Fibroblast of lung (primary cell): ENCODE measurements at regions not wholly inside any gene's neighbourhood (a gene's known extent, or its start where the extent isn't known, plus 50 kb on each side); places are given as distances from the start of the nearest gene placed in this dataset.

Source experiments
- EZH2 ChIP-seq: IDR thresholded peaks from 2 replicates; pipeline ENCODE4 v1.5.1; 2012; ENCODE audit warnings: low read length, control low read depth, mild to moderate bottlenecking; ENCODE audit errors: missing control alignments
- TF ChIP-seq, protein P1 (sequence below), 2 donors: IDR thresholded peaks in 1 of 2; conservative IDR thresholded peaks in 1 of 2; 1 replicate in 1 of 2; 2 replicates in 1 of 2; pipeline ENCODE4 v1.5.1; 2011 to 2012; ENCODE audit warnings: low read length in 2 of 2, control low read depth in 1 of 2, inconsistent platforms in 1 of 2, low read depth in 1 of 2, mild to moderate bottlenecking in 1 of 2

DNA sequence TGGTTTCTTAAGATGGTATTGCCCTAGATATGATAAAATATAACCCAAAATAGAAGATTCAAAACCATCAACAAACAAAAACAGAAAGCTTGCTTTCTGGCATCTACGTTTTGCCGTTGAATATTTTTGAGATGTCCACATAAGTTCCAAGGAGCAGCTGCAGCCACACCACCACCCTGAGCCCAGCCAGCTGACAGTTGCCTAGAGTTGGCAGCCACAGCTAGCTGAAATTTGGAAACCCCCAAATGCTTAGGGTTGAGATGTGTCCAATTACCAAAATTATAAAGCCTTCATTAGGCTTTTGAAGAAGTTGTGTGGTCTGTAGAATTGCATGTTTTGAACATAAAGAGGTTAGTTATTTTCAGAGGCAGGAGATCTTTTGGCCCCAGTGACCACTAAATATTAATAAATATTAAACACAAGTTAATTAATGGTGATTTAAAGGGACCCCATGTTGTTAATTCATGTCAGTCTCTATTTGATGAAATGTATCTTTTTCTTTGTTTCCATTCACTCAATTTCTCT is 118.1 kb upstream of the DTNA start:
- TF ChIP-seq, protein P1, sequence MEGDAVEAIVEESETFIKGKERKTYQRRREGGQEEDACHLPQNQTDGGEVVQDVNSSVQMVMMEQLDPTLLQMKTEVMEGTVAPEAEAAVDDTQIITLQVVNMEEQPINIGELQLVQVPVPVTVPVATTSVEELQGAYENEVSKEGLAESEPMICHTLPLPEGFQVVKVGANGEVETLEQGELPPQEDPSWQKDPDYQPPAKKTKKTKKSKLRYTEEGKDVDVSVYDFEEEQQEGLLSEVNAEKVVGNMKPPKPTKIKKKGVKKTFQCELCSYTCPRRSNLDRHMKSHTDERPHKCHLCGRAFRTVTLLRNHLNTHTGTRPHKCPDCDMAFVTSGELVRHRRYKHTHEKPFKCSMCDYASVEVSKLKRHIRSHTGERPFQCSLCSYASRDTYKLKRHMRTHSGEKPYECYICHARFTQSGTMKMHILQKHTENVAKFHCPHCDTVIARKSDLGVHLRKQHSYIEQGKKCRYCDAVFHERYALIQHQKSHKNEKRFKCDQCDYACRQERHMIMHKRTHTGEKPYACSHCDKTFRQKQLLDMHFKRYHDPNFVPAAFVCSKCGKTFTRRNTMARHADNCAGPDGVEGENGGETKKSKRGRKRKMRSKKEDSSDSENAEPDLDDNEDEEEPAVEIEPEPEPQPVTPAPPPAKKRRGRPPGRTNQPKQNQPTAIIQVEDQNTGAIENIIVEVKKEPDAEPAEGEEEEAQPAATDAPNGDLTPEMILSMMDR (conservative IDR thresholded peaks at IDR 0.05 in 1 of 2, IDR thresholded peaks at IDR 0.05 in 1 of 2; ENCODE audit: low read depth in 1 of 2, low read length in 2 of 2), result no peak
- no peak for TF ChIP-seq EZH2
